Parathyroid adenoma (tissue), 2 donors: ENCODE measurements at regions not wholly inside any gene's neighbourhood (a gene's known extent, or its start where the extent isn't known, plus 50 kb on each side); places are given as distances from the start of the nearest gene placed in this dataset.
"Not testable (repeated sequence)": the region's sequence is repeated elsewhere in the genome, so short reads cannot be mapped to it uniquely, and the experiment has no call there.

Experiments
- H2AFZ ChIP-seq: fragments of 300-600 bp; sonication (generic); one replicate; pipeline ENCODE4 v1.7.0; 2017; ENCODE audit warnings: antibody characterized with exemption, mild to moderate bottlenecking
- H3K27ac ChIP-seq: fragments of 300-600 bp; sonication (generic); one replicate; pipeline ENCODE4 v1.7.0; 2017
- H3K27me3 ChIP-seq: fragments of 300-600 bp; sonication (generic); one replicate; pipeline ENCODE4 v1.7.0; 2017; ENCODE audit warnings: low read length; ENCODE audit not compliant: control insufficient read depth, insufficient read depth
- H3K36me3 ChIP-seq: fragments of 300-600 bp; sonication (generic); one replicate; pipeline ENCODE4 v1.7.0; 2017; ENCODE audit warnings: low read length; ENCODE audit not compliant: control insufficient read depth, insufficient read depth
- H3K4me1 ChIP-seq: fragments of 300-600 bp; sonication (generic); one replicate; pipeline ENCODE4 v1.7.0; 2017; ENCODE audit warnings: control low read depth
- H3K4me2 ChIP-seq: fragments of 300-600 bp; sonication (generic); one replicate; pipeline ENCODE4 v1.7.0; 2017; ENCODE audit warnings: low read length
- H3K4me3 ChIP-seq: fragments of 300-600 bp; sonication (generic); one replicate; pipeline ENCODE4 v1.7.0; 2017; ENCODE audit warnings: low read depth, low read length
- H3K79me2 ChIP-seq: fragments of 300-600 bp; sonication (generic); one replicate; pipeline ENCODE4 v1.7.0; 2017; ENCODE audit warnings: control low read depth
- H3K9ac ChIP-seq: fragments of 300-600 bp; sonication (generic); one replicate; pipeline ENCODE4 v1.7.0; 2017; ENCODE audit warnings: mild to moderate bottlenecking
- H3K9me3 ChIP-seq: fragments of 300-600 bp; sonication (generic); one replicate; pipeline ENCODE4 v1.7.0; 2017; ENCODE audit warnings: low read length; ENCODE audit not compliant: control insufficient read depth
- CTCF ChIP-seq: fragments of 300-600 bp; sonication (generic); IDR thresholded peaks from one replicate; pipeline ENCODE4 v1.7.0; 2017; ENCODE audit warnings: antibody characterized with exemption, mild to moderate bottlenecking
- donor health status: primary hyperparathyroidism.

- H2AFZ ChIP-seq, H3K4me1 ChIP-seq, H3K9ac ChIP-seq, H3K4me2 ChIP-seq, H3K9me3 ChIP-seq, H3K27ac ChIP-seq, H3K27me3 ChIP-seq, H3K4me3 ChIP-seq, H3K36me3 ChIP-seq, H3K79me2 ChIP-seq: not testable (repeated sequence)
These were observed 306.2 kb upstream of the PLGLB1 start for GRCh38 chr2:87327648-87328371.

DNA sequence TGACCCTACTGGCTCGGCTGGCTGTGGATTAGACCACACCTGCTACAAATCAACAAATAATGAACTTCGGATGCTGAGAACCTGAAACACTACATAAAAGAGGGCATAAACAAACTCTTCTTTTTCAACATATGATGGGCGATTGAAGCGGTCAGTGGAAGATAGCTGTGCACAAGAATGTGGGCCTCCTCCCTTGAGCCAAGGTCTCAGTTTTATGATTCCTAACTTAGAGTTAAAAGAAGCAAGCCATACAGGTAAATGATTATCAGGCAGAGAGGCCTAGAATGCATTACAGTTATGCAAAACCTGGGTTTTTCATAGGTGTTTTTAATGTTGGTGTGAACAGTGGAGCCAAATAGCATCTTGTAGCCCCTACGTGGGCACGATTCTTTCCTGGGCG is 307.9 kb upstream of the PLGLB1 start:
- not testable (repeated sequence) for H3K36me3 ChIP-seq, H3K27me3 ChIP-seq, H3K4me2 ChIP-seq, H3K4me1 ChIP-seq, H3K9me3 ChIP-seq, H3K79me2 ChIP-seq, H3K4me3 ChIP-seq, H2AFZ ChIP-seq, H3K27ac ChIP-seq, H3K9ac ChIP-seq

DNA sequence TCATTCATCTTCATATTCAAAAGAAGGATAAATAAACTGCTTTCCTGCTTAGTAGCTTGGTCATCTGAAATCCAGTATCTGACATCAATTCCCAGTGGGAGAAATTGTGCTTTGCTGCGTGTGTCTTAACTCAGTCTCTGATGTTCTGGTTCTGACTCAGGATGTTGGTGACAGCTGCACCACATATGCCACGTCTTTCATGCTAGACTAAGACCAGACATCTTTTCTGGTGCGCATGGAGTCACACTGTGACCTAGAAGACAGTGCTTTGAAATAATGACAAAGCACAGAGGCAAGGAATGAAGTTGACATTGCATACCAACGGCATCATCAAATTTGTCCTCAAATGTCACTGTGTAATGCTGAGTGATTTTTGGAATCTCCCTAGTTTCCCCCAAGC is 308.8 kb upstream of the PLGLB1 start:
- not testable (repeated sequence) for H3K4me1 ChIP-seq, H3K4me2 ChIP-seq, H3K79me2 ChIP-seq, H3K36me3 ChIP-seq, H3K9me3 ChIP-seq, H3K27ac ChIP-seq, H2AFZ ChIP-seq, H3K4me3 ChIP-seq, H3K9ac ChIP-seq, H3K27me3 ChIP-seq

GRCh38 chr2:87331940-87332583 is 310.4 kb upstream of the PLGLB1 start:
- not testable (repeated sequence) for H3K4me2 ChIP-seq, H3K27me3 ChIP-seq, H3K4me3 ChIP-seq, H2AFZ ChIP-seq, H3K9ac ChIP-seq, H3K27ac ChIP-seq, H3K36me3 ChIP-seq, H3K79me2 ChIP-seq, H3K4me1 ChIP-seq, H3K9me3 ChIP-seq

DNA sequence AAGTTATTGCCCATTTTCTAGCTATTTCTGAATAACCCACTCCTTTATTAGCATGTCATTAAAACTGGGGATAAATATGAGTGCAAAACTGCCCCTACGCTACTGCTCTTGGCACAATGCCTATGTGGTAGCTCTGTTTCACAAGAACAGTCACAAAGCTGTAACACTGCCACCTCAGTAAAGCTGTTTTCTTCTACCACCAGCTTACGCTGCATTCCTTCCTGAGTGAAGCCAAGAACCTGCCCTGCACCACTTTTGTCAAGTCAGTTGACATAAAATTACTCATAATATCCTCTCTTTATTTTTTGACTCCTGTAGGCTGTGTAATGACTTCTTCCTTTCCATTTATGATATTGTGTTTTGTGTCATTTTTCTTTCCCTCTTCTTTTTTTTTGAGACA is 313.2 kb upstream of the PLGLB1 start:
- H3K27ac ChIP-seq, H3K79me2 ChIP-seq, H2AFZ ChIP-seq, H3K4me2 ChIP-seq, H3K4me1 ChIP-seq, H3K9me3 ChIP-seq, H3K9ac ChIP-seq, H3K4me3 ChIP-seq, H3K27me3 ChIP-seq, H3K36me3 ChIP-seq: not testable (repeated sequence)

DNA sequence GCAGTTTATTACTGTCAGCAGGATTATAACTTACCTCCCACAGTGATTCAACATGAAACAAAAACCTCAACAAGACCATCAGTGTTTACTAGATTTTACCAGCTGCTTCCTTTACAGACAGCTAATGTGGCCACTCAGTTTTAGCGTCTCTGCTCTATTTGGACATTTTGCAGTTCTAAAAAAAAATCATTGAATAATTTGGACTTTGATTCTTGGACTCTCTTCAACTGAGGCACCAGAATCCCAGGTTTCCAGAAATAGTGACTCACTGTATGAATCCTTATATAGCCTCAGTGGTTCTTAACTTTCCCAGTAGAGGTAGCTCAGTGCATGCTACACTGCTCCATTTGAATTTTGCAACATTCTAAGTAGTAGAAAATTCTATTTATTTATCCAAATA is 317.4 kb upstream of the PLGLB1 start:
- H3K27me3 ChIP-seq, H3K4me1 ChIP-seq, H3K4me2 ChIP-seq, H2AFZ ChIP-seq, H3K79me2 ChIP-seq, H3K4me3 ChIP-seq, H3K27ac ChIP-seq, H3K9ac ChIP-seq, H3K36me3 ChIP-seq, H3K9me3 ChIP-seq: not testable (repeated sequence)

GRCh38 chr2:87341601-87342014 is 320.0 kb upstream of the PLGLB1 start:
- not testable (repeated sequence) for H3K27ac ChIP-seq, H3K36me3 ChIP-seq, H3K4me1 ChIP-seq, H2AFZ ChIP-seq, H3K9me3 ChIP-seq, H3K9ac ChIP-seq, H3K27me3 ChIP-seq, H3K79me2 ChIP-seq, H3K4me3 ChIP-seq, H3K4me2 ChIP-seq
- TF ChIP-seq CTCF, result peak; percentile 24

DNA sequence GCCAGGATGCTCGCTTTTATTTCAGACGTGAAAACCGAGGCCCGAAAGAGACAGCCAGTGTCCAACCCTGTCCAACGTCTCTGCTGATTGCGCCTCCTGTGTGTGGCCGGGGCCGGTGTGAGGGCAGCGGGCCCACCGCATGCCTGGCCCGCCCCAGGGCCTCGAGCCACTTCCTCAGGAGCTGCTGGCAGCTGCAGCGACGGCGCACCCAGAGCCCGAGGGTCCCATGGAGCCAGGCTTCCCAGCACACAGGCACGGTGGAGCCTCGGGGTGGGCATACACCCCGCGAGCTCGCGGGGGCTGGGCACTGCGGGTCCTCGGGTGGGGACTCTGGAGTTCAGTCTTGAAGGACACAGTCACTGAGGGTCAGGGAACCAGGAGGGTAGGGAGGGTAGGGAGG is 320.5 kb upstream of the PLGLB1 start:
- not testable (repeated sequence) for H3K27me3 ChIP-seq, H3K9me3 ChIP-seq, H3K79me2 ChIP-seq, H3K4me3 ChIP-seq, H3K36me3 ChIP-seq, H2AFZ ChIP-seq, H3K4me2 ChIP-seq, H3K9ac ChIP-seq, H3K27ac ChIP-seq, H3K4me1 ChIP-seq

- H3K27me3 ChIP-seq, H3K4me1 ChIP-seq, H3K79me2 ChIP-seq, H3K4me2 ChIP-seq, H3K36me3 ChIP-seq, H3K27ac ChIP-seq, H2AFZ ChIP-seq, H3K9ac ChIP-seq, H3K9me3 ChIP-seq, H3K4me3 ChIP-seq: not testable (repeated sequence)
These were observed 321.7 kb upstream of the PLGLB1 start for GRCh38 chr2:87343347-87343746.

DNA sequence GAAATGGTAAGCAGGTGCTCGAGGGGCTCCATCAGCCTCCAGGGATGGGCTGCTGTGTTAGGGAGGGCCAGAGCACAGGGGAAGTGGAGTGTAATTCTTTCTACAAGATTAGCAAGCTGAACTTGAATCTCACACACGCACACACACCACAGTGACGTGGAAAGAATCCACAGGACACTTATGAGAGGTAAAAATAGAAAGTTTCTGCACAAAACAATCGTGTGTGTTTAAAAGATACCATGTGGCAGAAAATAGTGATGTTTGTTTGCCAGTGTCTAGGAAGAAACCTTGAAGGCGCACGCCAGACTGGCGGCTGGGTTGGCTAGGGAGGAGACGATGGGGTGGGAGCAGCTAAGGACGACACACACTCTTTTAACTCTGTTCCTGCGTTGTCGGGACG is 323.6 kb upstream of the PLGLB1 start:
- H3K4me2 ChIP-seq, H3K79me2 ChIP-seq, H3K4me3 ChIP-seq, H3K9ac ChIP-seq, H3K9me3 ChIP-seq, H3K36me3 ChIP-seq, H3K4me1 ChIP-seq, H2AFZ ChIP-seq, H3K27me3 ChIP-seq, H3K27ac ChIP-seq: not testable (repeated sequence)
